GM12873 (cell line): ENCODE measurements at regions not wholly inside any gene's neighbourhood (a gene's known extent, or its start where the extent isn't known, plus 50 kb on each side); places are given as distances from the start of the nearest gene placed in this dataset.

ENCODE experiments used
- TF ChIP-seq, protein P1 (sequence below): IDR thresholded peaks from 2 replicates; pipeline ENCODE4 v1.5.1; 2012; ENCODE audit warnings: low read depth, mild to moderate bottlenecking, moderate library complexity, low read length, control low read depth; ENCODE audit not compliant: insufficient read depth; ENCODE audit errors: missing control alignments

DNA sequence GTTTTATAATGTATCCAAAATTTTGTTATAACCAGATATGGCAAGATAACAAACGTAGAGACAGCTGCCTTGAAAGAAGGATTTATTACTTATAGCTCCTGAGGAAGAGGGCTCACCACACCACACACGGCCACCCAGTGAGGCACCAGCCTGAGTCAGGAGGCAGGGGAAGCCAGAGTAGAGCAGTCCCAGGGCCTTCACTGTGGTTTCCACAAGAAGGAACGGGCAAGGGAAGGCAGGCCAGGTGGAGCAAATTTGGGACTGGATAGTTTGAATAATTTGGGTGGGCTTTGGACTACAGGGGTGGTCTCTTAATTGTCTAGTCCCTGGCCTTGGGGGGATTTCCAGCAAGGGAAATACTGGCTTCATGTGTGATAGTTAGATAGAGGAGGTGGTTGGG is 72.5 kb downstream of the RRAGC start:
- TF ChIP-seq, protein P1, sequence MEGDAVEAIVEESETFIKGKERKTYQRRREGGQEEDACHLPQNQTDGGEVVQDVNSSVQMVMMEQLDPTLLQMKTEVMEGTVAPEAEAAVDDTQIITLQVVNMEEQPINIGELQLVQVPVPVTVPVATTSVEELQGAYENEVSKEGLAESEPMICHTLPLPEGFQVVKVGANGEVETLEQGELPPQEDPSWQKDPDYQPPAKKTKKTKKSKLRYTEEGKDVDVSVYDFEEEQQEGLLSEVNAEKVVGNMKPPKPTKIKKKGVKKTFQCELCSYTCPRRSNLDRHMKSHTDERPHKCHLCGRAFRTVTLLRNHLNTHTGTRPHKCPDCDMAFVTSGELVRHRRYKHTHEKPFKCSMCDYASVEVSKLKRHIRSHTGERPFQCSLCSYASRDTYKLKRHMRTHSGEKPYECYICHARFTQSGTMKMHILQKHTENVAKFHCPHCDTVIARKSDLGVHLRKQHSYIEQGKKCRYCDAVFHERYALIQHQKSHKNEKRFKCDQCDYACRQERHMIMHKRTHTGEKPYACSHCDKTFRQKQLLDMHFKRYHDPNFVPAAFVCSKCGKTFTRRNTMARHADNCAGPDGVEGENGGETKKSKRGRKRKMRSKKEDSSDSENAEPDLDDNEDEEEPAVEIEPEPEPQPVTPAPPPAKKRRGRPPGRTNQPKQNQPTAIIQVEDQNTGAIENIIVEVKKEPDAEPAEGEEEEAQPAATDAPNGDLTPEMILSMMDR, result no peak

DNA sequence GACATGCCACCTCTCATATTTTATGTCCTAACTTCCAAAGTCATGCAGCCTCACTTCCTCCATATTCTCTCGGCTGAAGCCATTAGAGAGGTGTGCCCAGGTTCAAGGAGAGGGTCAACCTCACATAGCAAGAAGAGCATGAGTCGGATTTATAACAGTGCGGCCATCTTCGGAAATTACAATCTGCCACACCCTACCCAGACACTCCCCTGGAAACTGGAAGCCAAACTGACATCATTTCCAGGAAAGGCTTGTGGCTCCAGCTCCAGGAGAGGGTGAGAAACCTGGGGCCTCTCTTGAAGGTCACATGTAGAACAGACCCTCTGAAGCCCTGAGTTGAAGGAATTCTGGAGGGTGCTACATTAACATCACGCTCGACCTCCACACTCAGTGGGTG is 73.5 kb downstream of the RRAGC start:
- TF ChIP-seq, protein P1, result no peak

DNA sequence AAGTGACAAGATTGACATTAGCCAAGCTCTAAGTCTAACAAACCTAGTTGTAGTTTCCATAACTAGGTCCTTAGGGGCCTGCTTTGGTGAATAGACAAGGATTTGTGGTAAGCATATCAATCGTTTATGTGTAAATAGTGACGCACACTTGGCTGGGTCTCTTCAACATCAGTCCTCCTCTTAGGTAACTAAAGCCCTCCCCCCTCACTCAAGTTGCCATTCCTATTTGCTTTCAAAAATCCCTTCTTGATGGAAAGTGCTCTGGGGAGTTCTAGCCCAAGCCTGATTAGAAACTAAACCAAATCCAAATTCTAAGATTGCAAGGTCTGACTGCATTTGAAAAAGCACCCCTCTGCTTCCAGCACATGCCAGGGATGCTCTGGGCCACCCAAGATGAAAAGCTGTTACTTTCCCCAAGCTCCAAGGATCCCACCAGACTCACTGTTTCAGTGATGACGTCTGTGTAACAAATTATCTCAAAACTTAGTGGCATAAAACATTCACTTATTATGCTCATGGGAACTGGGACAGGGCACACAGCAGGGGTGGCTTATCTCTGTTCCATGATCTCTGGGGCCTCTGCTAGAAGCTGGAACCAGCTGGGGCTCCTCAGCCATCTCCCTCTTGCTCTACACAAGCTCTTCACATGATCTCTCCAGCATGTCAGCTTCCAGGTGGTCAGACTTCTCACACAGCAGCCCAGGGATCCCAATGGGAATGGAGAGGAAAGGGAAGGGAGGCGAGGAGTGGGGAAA is 74.1 kb downstream of the RRAGC start:
- TF ChIP-seq, protein P1, result no peak

DNA sequence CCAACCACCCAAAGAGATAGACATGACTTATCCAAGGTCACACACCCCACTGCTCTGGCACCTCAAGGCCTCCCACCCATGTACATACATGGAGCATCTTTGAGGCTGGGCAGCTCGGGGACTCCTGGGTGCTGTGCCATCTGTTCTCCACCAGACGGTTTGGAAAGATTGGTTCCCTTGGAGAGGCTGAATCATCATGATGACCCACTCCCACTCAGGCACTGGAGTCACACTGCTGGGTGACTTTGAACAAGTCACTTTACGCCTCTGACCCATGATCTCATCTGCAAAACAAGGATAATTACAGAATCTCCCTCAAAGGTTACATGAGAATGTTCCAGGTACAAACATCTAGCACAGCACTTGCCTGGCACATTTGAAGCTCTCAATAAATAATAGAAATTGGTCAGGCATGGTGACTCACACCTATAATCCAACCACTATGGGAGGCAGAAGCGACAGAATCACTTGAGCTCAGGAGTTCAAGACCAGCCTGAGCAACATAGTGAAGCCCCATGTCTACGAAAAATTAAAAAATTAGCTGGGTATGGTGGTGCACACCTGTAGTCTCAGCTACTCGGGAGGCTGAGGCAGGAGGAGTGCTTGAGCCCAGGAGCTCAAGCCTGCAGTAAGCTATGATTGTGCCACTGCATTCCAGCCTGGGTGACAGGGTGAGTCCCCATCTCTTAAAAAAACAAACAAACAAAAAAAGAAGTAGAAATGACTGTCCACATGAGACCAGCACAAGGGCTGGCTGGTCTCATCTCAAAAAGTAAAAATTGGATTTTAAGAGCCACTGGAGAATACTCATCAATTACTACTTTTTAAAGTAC is 74.9 kb downstream of the RRAGC start:
- TF ChIP-seq, protein P1, result no peak

DNA sequence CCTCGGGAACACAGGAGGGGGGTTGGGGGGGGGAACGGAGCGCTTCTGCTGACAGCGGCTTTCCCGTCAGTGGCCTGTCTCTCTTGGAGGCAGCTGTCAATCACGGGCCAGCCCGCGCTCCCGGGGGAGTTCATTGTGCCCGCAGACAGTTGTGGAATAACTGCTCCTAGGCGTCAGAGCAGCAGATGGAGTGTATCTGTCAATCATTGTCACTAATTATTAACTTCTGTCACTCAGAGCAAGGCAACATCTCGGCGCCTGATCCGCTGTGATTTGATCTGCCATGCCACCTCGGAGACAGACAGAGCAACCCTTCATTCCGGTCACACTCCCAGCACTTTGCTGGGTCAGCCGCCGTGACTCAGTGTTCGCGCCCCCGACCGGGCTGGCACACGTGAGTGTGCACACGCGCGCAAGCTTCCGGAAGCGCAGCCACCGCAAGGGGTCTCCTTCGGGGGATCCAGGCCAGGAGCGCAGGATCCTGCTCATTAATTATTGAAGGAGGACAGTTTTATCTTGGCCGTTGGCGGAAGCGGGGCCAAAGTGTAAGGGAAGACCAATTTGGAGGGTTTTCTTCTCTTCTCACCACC is 75.8 kb downstream of the RRAGC start:
- TF ChIP-seq, protein P1, result no peak

DNA sequence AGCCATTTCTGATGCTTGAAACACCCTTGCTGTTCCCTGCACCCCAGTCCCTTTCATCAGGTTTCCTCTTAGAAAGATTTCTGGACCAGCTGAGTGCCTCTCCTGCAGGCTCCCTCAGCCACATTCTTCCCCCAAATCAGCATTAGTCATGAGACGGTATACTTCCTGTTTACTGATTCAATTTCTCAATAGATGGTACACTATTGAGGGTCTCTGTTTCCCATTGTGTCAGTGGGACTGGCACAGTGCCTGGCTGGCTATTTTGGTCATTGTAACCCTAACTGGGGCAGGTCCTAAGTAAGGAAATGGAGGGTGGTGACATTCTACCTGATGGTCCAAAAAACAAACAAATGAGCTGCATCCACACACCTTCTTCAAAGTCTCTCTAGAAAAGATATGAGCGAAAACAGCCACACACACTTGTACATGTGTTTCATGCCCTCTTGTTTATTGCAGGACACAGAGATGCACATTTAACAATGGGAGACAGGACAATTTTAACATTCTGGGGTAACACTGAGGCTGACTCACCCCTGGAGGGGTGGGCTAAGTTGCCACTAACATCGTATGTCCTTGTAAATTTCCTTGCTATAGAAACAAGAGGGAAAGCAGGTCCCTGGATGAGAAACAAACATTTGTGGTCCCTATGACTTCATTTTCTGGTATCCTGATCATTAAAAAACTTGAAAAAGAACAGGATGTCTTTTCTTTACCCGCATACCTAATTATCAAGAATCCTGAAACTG is 77.5 kb downstream of the RRAGC start:
- TF ChIP-seq, protein P1, result no peak

DNA sequence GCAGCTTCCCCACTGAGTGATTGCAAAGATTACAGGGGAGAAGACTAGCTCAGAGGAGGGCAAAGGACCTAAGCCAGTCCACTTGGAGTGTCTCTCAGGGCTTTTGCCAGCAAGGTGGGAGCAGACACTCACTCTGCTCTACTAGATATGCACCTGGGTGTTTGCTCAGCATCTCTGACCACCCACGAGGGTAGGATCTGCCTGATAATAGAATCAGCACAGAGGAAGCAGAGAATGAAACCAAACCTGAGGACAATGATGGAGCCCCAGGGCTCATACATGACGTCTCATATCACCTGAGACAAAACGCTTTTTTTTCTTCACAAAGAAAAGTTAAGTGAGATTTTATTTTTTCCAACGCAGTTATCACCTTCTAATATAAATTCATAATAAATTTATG is 79.4 kb downstream of the RRAGC start:
- TF ChIP-seq, protein P1, result no peak
